Ovary (tissue), 3 donors: ENCODE measurements at regions not wholly inside any gene's neighbourhood (a gene's known extent, or its start where the extent isn't known, plus 50 kb on each side); places are given as distances from the start of the nearest gene placed in this dataset.

Source experiments
- POLR2A ChIP-seq: fragments of 450-650 bp; IDR thresholded peaks from one replicate; pipeline ENCODE4 v1.6.1; 2017; ENCODE audit warnings: antibody characterized with exemption, mild to moderate bottlenecking, moderate library complexity
- TF ChIP-seq, protein P1 (sequence below), 3 donors: fragments of 450-650 bp in 2 of 3; fragments of 200-600 bp in 1 of 3; IDR thresholded peaks; one replicate each; pipeline versions ENCODE4 v1.5.1 to v1.8.0; 2016 to 2022; ENCODE audit warnings: antibody characterized with exemption in 3 of 3, mild to moderate bottlenecking in 1 of 3
- donor health status: DM: no; HTN: no; CAD: no.

DNA sequence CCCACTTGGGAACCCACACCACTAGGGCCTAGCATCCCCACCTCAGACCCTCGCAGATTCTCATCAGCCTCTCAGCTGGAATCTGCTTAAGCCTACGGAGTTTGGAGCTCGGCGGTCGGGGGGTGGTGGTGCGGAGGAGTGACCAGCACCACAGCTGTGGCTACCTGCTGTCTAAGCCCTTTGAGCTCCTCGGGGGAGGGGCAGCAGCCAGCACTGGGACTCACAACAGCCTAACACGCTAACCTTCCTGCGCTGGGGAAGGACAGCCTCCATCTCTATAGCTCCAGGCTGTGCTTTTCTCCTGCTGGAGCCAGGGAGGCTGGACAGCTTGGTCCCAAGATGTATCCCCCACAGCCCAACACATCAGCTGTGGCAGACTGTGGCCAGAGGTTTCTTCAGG, 281.5 kb downstream of the USP46 start:
- TF ChIP-seq, protein P1, sequence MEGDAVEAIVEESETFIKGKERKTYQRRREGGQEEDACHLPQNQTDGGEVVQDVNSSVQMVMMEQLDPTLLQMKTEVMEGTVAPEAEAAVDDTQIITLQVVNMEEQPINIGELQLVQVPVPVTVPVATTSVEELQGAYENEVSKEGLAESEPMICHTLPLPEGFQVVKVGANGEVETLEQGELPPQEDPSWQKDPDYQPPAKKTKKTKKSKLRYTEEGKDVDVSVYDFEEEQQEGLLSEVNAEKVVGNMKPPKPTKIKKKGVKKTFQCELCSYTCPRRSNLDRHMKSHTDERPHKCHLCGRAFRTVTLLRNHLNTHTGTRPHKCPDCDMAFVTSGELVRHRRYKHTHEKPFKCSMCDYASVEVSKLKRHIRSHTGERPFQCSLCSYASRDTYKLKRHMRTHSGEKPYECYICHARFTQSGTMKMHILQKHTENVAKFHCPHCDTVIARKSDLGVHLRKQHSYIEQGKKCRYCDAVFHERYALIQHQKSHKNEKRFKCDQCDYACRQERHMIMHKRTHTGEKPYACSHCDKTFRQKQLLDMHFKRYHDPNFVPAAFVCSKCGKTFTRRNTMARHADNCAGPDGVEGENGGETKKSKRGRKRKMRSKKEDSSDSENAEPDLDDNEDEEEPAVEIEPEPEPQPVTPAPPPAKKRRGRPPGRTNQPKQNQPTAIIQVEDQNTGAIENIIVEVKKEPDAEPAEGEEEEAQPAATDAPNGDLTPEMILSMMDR (IDR thresholded peaks at IDR 0.05) = no peak
- TF ChIP-seq POLR2A = no peak
